T-cell (primary cell): ENCODE measurements at regions not wholly inside any gene's neighbourhood (a gene's known extent, or its start where the extent isn't known, plus 50 kb on each side); places are given as distances from the start of the nearest gene placed in this dataset.

ENCODE experiments used
- ATAC-seq, 4 experiments: fragments of 200-7000 bp in 3 of 4; fragments of 150-1000 bp in 1 of 4; cut with Tn5 transposase; replicated peaks in 1 of 4; 1 replicate in 3 of 4; 2 replicates in 1 of 4; pipeline ENCODE4 v1.10.0; 2021; ENCODE audit warnings: moderate library complexity in 3 of 4, mild to moderate bottlenecking in 2 of 4, moderate number of reproducible peaks in 1 of 4
- CTCF ChIA-PET, 2 donors: fragments of 300-600 bp; sonication (Branson Sonifier 250); formaldehyde crosslinking; loops; one replicate each; lab custom pipeline; 2022; ENCODE audit warnings: antibody characterized with exemption in 2 of 2; lab: Charles Lee
- POLR2A ChIA-PET, 2 donors: fragments of 300-600 bp; sonication (Branson Sonifier 250); formaldehyde crosslinking; loops; one replicate each; lab custom pipeline; 2022; ENCODE audit warnings: antibody characterized with exemption in 2 of 2; lab: Charles Lee
- DNase-seq, 35 experiments: peaks; one replicate each; pipeline versions ENCODE4 v3.0.0 to v3.0.0-alpha.2; 2013 to 2023
- H3K27ac ChIP-seq: one replicate; pipeline ENCODE4 v1.5.1; 2013; ENCODE audit warnings: low read length
- H3K27me3 ChIP-seq, 2 experiments: replicated peaks in 1 of 2; 1 replicate in 1 of 2; 2 replicates in 1 of 2; pipeline versions ENCODE4 v1.6.1 to v1.7.0; 2013; ENCODE audit warnings: low read length in 1 of 2, mixed read lengths in 1 of 2; ENCODE audit not compliant: control insufficient read depth in 2 of 2, insufficient read depth in 2 of 2; ENCODE audit errors: extremely low read depth in 1 of 2
- H3K36me3 ChIP-seq, 2 donors: 1 replicate in 1 of 2; 2 replicates in 1 of 2; pipeline versions ENCODE4 v1.6.1 to v1.7.0; 2013; ENCODE audit warnings: low read length in 1 of 2; ENCODE audit not compliant: control insufficient read depth in 2 of 2, insufficient read depth in 1 of 2; ENCODE audit errors: extremely low read depth in 1 of 2
- H3K4me1 ChIP-seq, 2 experiments: 1 replicate in 1 of 2; 2 replicates in 1 of 2; pipeline versions ENCODE4 v1.6.1 to v1.7.0; 2013; ENCODE audit warnings: low read length in 2 of 2, mixed read lengths in 1 of 2; ENCODE audit not compliant: insufficient read depth in 2 of 2, control insufficient read depth in 1 of 2; ENCODE audit errors: extremely low read depth in 1 of 2
- H3K4me3 ChIP-seq, 2 donors: 1 replicate in 1 of 2; 2 replicates in 1 of 2; pipeline versions ENCODE4 v1.5.1 to v1.7.0; 2013; ENCODE audit warnings: mild to moderate bottlenecking in 2 of 2, low read length in 1 of 2, moderate library complexity in 1 of 2; ENCODE audit not compliant: control insufficient read depth in 1 of 2; ENCODE audit errors: extremely low read depth in 1 of 2
- H3K9me3 ChIP-seq: 2 replicates; pipeline ENCODE4 v1.7.0; 2013
- H3K27ac Mint-ChIP-seq, 2 donors: one replicate each; pipeline ENCODE4 v1.8.0; 2020 to 2021; ENCODE audit warnings: mild to moderate bottlenecking in 2 of 2, mixed read lengths in 2 of 2
- H3K27me3 Mint-ChIP-seq, 2 donors: one replicate each; pipeline ENCODE4 v1.8.0; 2021 to 2022; ENCODE audit warnings: mixed read lengths in 2 of 2
- H3K36me3 Mint-ChIP-seq: one replicate; pipeline ENCODE4 v1.8.0; 2021; ENCODE audit warnings: mixed read lengths
- H3K4me1 Mint-ChIP-seq, 3 donors: one replicate each; pipeline ENCODE4 v1.8.0; 2020 to 2022; ENCODE audit warnings: mixed read lengths in 3 of 3, mild to moderate bottlenecking in 1 of 3
- H3K4me3 Mint-ChIP-seq, 3 donors: one replicate each; pipeline ENCODE4 v1.8.0; 2020 to 2022; ENCODE audit warnings: mild to moderate bottlenecking in 3 of 3, mixed read lengths in 3 of 3, moderate library complexity in 3 of 3
- H3K9me3 Mint-ChIP-seq, 3 donors: one replicate each; pipeline ENCODE4 v1.8.0; 2020 to 2022; ENCODE audit warnings: mixed read lengths in 3 of 3
- WGBS: methylation state at CpG from one replicate; pipeline ENCODE4 v1.1.5; 2013; ENCODE audit warnings: missing lambda C conversion rate; ENCODE audit not compliant: insufficient coverage; 5-methylcytosine and 5-hydroxymethylcytosine counted together

- ATAC-seq (peak in 1 of 4 experiments; percentile 55), DNase-seq (peak in 1 of 35 experiments; percentile 11)
- ChIA-PET POLR2A (interaction anchor here in 1 of 2 donors (0.6 kb wide), 1 partner anchor 19 kb away, joined by 5 read pairs; no protein-coding TSS in a partner anchor), CTCF (interaction anchor here in 1 of 2 donors (1.0 kb wide), 1 partner anchor 18 kb away, joined by 3 read pairs; no protein-coding TSS in a partner anchor)
- Histone ChIP-seq H3K27ac (no peak overlapping the region), H3K4me1 (peaks cover 6 to 14% of the 10 kb centered on the region in 2 experiments), H3K9me3 (no peaks in the 10 kb centered on the region), H3K4me3 (no peak overlapping the region), H3K36me3 (no peaks in the 10 kb centered on the region), H3K27me3 (peaks cover 0 to 3% of the 10 kb centered on the region in 2 experiments)
- Mint-ChIP-seq H3K27ac (no peak overlapping the region), H3K4me1 (peaks cover 7 to 13% (median 9%) of the 10 kb centered on the region in 3 donors), H3K27me3 (peaks cover 16 to 27% of the 10 kb centered on the region in 2 donors), H3K9me3 (no peaks in the 10 kb centered on the region), H3K4me3 (no peak overlapping the region), H3K36me3 (no peaks in the 10 kb centered on the region)
- no CpG with 5 or more reads among the region's 2 CpGs for WGBS
Measured at GRCh38 chr2:172153156-172153555, 50.5 kb upstream of the DLX2 start.

- Histone ChIP-seq H3K4me1 (peaks cover 6 to 14% of the 10 kb centered on the region in 2 experiments), H3K9me3 (no peaks in the 10 kb centered on the region), H3K27ac (no peak overlapping the region), H3K4me3 (no peak overlapping the region), H3K36me3 (no peaks in the 10 kb centered on the region), H3K27me3 (peaks cover 0 to 3% of the 10 kb centered on the region in 2 experiments)
- DNase-seq (no peak), ATAC-seq (no peak)
- ChIA-PET POLR2A (no interaction called here), CTCF (interaction anchor here in 1 of 2 donors (1.0 kb wide), 1 partner anchor 17 kb away, joined by 3 read pairs; no protein-coding TSS in a partner anchor)
- Mint-ChIP-seq H3K27ac (no peak overlapping the region), H3K9me3 (no peaks in the 10 kb centered on the region), H3K4me3 (no peak overlapping the region), H3K27me3 (peaks cover 16 to 27% of the 10 kb centered on the region in 2 donors), H3K36me3 (no peaks in the 10 kb centered on the region), H3K4me1 (peaks cover 7 to 13% (median 9%) of the 10 kb centered on the region in 3 donors)
Measured at GRCh38 chr2:172153757-172154156, 51.1 kb upstream of the DLX2 start.

DNA sequence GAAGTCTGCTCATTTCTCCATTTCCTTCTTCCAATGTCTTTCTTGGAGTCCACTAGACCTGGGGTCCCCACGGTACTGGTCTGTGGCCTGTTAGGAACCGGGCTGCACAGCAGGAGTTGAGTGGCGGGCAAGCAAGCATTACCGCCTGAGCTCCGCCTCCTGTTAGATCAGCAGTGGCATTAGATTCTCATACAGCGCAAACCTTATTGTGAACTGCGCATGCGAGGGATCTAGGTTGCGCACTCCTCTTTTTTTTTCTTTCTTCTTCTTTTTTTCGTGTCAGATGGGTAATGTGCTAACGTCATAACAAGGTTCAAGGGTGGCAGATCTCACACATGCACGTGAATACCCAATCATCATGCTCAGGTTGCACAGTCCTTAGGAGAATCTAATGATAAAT lies 53.1 kb upstream of the DLX2 start:
- peaks cover 6 to 14% of the 10 kb centered on the region in 2 experiments for H3K4me1 ChIP-seq
- H3K27ac ChIP-seq, result no peak overlapping the region
- CTCF ChIA-PET, result no interaction called here
- H3K27ac Mint-ChIP-seq, result no peak overlapping the region
- no peaks in the 10 kb centered on the region for H3K36me3 Mint-ChIP-seq
- peaks cover 0 to under 1% (median 0%) of the 10 kb centered on the region in 3 donors for H3K9me3 Mint-ChIP-seq
- POLR2A ChIA-PET, result no interaction called here
- no peak overlapping the region for H3K4me3 ChIP-seq
- no peak overlapping the region for H3K4me3 Mint-ChIP-seq
- ATAC-seq (no peak), DNase-seq (no peak)
- peaks cover 0 to 3% of the 10 kb centered on the region in 2 experiments for H3K27me3 ChIP-seq
- peaks cover 7 to 13% (median 9%) of the 10 kb centered on the region in 3 donors for H3K4me1 Mint-ChIP-seq
- H3K36me3 ChIP-seq, result no peaks in the 10 kb centered on the region
- H3K9me3 ChIP-seq, result no peaks in the 10 kb centered on the region
- peaks cover 16 to 26% of the 10 kb centered on the region in 2 donors for H3K27me3 Mint-ChIP-seq
- 92% methylated on average over 5 of the region's 12 CpGs for WGBS

GRCh38 chr2:172160839-172161238 lies 58.1 kb upstream of the DLX2 start:
- Histone ChIP-seq H3K4me3 (no peak overlapping the region), H3K27me3 (peaks cover 0 to 17% of the 10 kb centered on the region in 2 experiments), H3K36me3 (no peaks in the 10 kb centered on the region), H3K27ac (no peak overlapping the region), H3K9me3 (no peaks in the 10 kb centered on the region), H3K4me1 (no peaks in the 10 kb centered on the region)
- no peak for DNase-seq
- POLR2A ChIA-PET, result no interaction called here
- Mint-ChIP-seq H3K9me3 (peaks cover 0 to 2% (median 0%) of the 10 kb centered on the region in 3 donors), H3K27ac (no peak overlapping the region), H3K4me3 (no peak overlapping the region), H3K4me1 (no peaks in the 10 kb centered on the region), H3K27me3 (peaks cover 9 to 12% of the 10 kb centered on the region in 2 donors), H3K36me3 (no peaks in the 10 kb centered on the region)
- no peak for ATAC-seq
- CTCF ChIA-PET, result no interaction called here
- no CpG with 5 or more reads among the region's 1 CpG for WGBS

DNA sequence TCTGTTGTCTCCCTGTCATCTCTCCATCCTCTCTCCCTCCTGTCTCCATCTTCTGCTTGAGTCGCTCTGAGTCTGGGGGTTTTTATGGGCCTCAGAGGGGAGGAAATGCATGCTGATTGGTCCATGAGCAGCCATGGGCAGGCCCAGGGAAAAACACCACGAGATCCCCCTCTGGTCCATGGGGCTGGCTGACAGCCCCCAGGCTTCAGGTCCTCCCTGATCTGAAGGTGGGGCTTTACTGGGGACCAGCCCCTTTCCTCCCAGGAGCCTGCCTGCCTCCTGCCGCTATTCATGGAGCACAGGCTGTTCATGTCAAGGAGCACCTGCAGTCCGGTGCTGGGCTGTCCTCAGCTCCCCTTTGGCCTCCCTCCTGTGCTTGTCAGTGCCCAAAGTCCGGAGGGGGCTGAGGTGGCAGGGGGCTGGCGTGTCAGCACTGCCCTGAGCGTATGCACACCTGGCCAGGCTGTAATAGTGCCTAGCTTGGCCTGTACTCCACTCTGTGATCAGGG lies 59.6 kb upstream of the DLX2 start:
- Histone ChIP-seq H3K27ac (no peak overlapping the region), H3K27me3 (peaks cover 0 to 17% of the 10 kb centered on the region in 2 experiments), H3K4me1 (no peaks in the 10 kb centered on the region), H3K4me3 (no peak overlapping the region), H3K9me3 (no peaks in the 10 kb centered on the region), H3K36me3 (no peaks in the 10 kb centered on the region)
- peaks cover 2 to 3% of the 10 kb centered on the region in 2 donors for H3K27me3 Mint-ChIP-seq
- 82% methylated on average over 6 of the region's 7 CpGs for WGBS
- H3K9me3 Mint-ChIP-seq, result peaks cover 0 to 2% (median 0%) of the 10 kb centered on the region in 3 donors
- no peaks in the 10 kb centered on the region for H3K36me3 Mint-ChIP-seq
- DNase-seq (no peak), ATAC-seq (no peak)
- no peaks in the 10 kb centered on the region for H3K4me1 Mint-ChIP-seq
- H3K4me3 Mint-ChIP-seq, result no peak overlapping the region
- ChIA-PET CTCF (no interaction called here), POLR2A (interaction anchor here in 1 of 2 donors (0.7 kb wide), 1 partner anchor 1033 kb away, joined by 6 read pairs; no protein-coding TSS in a partner anchor)
- H3K27ac Mint-ChIP-seq, result no peak overlapping the region

- no peak overlapping the region for H3K27ac ChIP-seq
- Mint-ChIP-seq H3K27ac (no peak overlapping the region), H3K4me3 (no peak overlapping the region), H3K27me3 (peaks cover 0 to 3% of the 10 kb centered on the region in 2 donors), H3K9me3 (peaks cover 0 to 2% (median 0%) of the 10 kb centered on the region in 3 donors), H3K36me3 (no peaks in the 10 kb centered on the region), H3K4me1 (no peaks in the 10 kb centered on the region)
- no peaks in the 10 kb centered on the region for H3K4me1 ChIP-seq
- ChIA-PET POLR2A (no interaction called here), CTCF (no interaction called here)
- H3K27me3 ChIP-seq, result peaks cover 0 to 17% of the 10 kb centered on the region in 2 experiments
- 85% methylated on average over 3 of the region's 9 CpGs for WGBS
- ATAC-seq (no peak), DNase-seq (no peak)
- no peak overlapping the region for H3K4me3 ChIP-seq
- no peaks in the 10 kb centered on the region for H3K9me3 ChIP-seq
- no peaks in the 10 kb centered on the region for H3K36me3 ChIP-seq
Measured at GRCh38 chr2:172162739-172163336, 60.1 kb upstream of the DLX2 start.
